ENCODE measurements at regions not wholly inside any gene's neighbourhood (a gene's known extent, or its start where the extent isn't known, plus 50 kb on each side); places are given as distances from the start of the nearest gene placed in this dataset.

- Histone ChIP-seq H2AFZ (ENCODE audit: low read depth, low read length, poor library complexity, severe bottlenecking) (no peak overlapping the region), H3K9me2 (ENCODE audit: insufficient read depth) (no peaks in the 10 kb centered on the region), H3K79me2 (ENCODE audit: insufficient read depth, low read length) (no peaks in the 10 kb centered on the region), H3K27me3 (ENCODE audit: insufficient read depth, low read length) (no peaks in the 10 kb centered on the region), H3K4me2 (ENCODE audit: low read length) (no peak overlapping the region), H3K9ac (ENCODE audit: low read length) (no peak overlapping the region), H3K4me1 (ENCODE audit: control insufficient read depth in 1 of 2, insufficient read depth in 2 of 2, low read length in 2 of 2) (no peaks in the 10 kb centered on the region), H3K36me3 (ENCODE audit: control insufficient read depth in 1 of 2, insufficient read depth in 2 of 2, low read length in 2 of 2) (no peaks in the 10 kb centered on the region), H3K9me3 (ENCODE audit: control insufficient read depth in 1 of 2, insufficient read depth in 1 of 2, low read depth in 1 of 2, low read length in 2 of 2) (no peaks in the 10 kb centered on the region), H4K20me1 (ENCODE audit: insufficient read depth) (no peaks in the 10 kb centered on the region), H3K4me3 (replicated peaks in 1 of 2; ENCODE audit: low read depth in 1 of 2, low read length in 2 of 2) (no peak overlapping the region), H3K27ac (ENCODE audit: low read depth, low read length) (no peak overlapping the region)
- RAD21 ChIA-PET (ENCODE audit: low non-redundant PET in 1 of 2, low total read pairs in 2 of 2, uncharacterized antibody in 2 of 2, unreplicated experiment in 2 of 2): no interaction called here
- ATAC-seq: no peak
- intact Hi-C loops (cut with micrococcal nuclease): no loop called here
- POLR2A ChIA-PET: no interaction called here
- TF ChIP-seq JUND (IDR thresholded peaks at IDR 0.05) (no peak), REST (IDR thresholded peaks at IDR 0.05; ENCODE audit: low read depth) (no peak), CTCF (IDR thresholded peaks at IDR 0.05 in 2 of 3, conservative IDR thresholded peaks at IDR 0.05 in 1 of 3; ENCODE audit: borderline replicate concordance in 1 of 3, insufficient read depth in 1 of 3, low read depth in 2 of 3, low read length in 2 of 3) (no peak), EGR1 (IDR thresholded peaks at IDR 0.05; ENCODE audit: low read depth) (no peak), ZNF274 (IDR thresholded peaks at IDR 0.05; ENCODE audit: low read depth, low read length) (no peak), YY1 (IDR thresholded peaks at IDR 0.05; ENCODE audit: extremely low read depth, insufficient replicate concordance, low read depth, low read length) (no peak), EZH2 (IDR thresholded peaks at IDR 0.05) (no peak), ZBTB33 (IDR thresholded peaks at IDR 0.05; ENCODE audit: extremely low read depth, insufficient replicate concordance, low read length) (no peak), POLR2AphosphoS5 (IDR thresholded peaks at IDR 0.05; ENCODE audit: low read depth, low read length) (no peak), SP1 (IDR thresholded peaks at IDR 0.05; ENCODE audit: low read depth) (no peak), CEBPB (IDR thresholded peaks at IDR 0.05; ENCODE audit: low read depth) (no peak), RAD21 (IDR thresholded peaks at IDR 0.05; ENCODE audit: low read depth) (no peak), MAX (IDR thresholded peaks at IDR 0.05) (no peak), ATF3 (IDR thresholded peaks at IDR 0.05) (no peak), SRF (IDR thresholded peaks at IDR 0.05; ENCODE audit: low read depth) (no peak), TCF7L2 (IDR thresholded peaks at IDR 0.05; ENCODE audit: borderline replicate concordance, extremely low read depth, insufficient read depth, insufficient read length) (no peak), EZH2phosphoT487 (IDR thresholded peaks at IDR 0.05; ENCODE audit: borderline replicate concordance) (no peak)
- CTCF ChIA-PET: no interaction called here
- BruUV-seq (replicated peaks): no TSS peak
- no peak for DNase-seq (ENCODE audit: low read depth, low spot score)
These were observed 598.8 kb downstream of the SLC16A7 start for GRCh38 chr12:60194678-60195077.
